ENCODE measurements at regions not wholly inside any gene's neighbourhood (a gene's known extent, or its start where the extent isn't known, plus 50 kb on each side); places are given as distances from the start of the nearest gene placed in this dataset.

- H3K36me3 Mint-ChIP-seq (ENCODE audit: low read depth): peaks cover 2% of the 10 kb centered on the region
- H3K9me3 ChIP-seq (ENCODE audit: control insufficient read depth, low read length, poor library complexity, severe bottlenecking): no peaks in the 10 kb centered on the region
- no peak for DNase-seq
- peaks cover 11% of the 10 kb centered on the region for H3K4me1 Mint-ChIP-seq
- H3K27ac Mint-ChIP-seq: no peak overlapping the region
- H3K27me3 Mint-ChIP-seq: peaks cover 74% of the 10 kb centered on the region
- ATAC-seq: no peak
- no peak overlapping the region for H3K4me3 Mint-ChIP-seq
These were observed 56.9 kb upstream of the SIMC1 start for GRCh38 chr5:176181271-176181855.

DNA sequence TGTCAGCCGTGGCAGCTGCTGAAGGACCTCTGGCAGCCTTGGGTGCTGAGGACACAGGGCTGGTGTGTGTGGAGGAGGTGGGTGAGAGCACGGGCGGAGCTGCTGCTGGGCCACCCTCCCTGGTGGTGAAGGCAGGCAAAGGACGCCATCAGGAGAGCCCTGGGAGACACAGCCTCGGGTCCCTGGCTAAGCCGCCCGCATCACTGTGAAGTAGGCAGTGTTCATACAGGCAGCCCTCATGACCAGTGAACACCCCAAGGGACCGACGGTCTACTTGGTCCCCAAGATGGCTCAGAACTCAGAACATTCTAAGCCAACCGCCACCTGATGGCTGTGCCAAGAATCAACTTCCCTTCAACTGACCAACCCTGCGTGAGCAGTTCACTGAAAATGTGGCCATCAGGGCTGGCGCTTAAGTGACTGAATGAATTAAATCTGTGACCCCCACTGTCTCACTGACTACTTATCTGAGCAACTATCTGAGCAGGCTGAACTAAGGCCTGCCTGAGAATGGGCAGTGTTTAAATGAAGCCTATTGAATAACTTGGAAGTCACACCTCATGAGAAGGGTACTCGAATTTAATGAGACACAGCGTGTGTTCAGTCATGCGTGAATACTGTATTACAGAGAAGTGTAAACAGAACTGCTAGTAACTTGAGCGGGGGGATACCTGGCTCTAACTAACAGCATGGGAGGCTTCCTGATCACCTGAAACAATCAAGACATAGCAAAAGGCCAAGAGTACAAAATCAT lies 54.7 kb upstream of the SIMC1 start:
- H3K27ac Mint-ChIP-seq: no peak overlapping the region
- ATAC-seq (no peak), DNase-seq (no peak)
- H3K4me3 Mint-ChIP-seq: no peak overlapping the region
- no peaks in the 10 kb centered on the region for H3K9me3 ChIP-seq (ENCODE audit: control insufficient read depth, low read length, poor library complexity, severe bottlenecking)
- peaks cover 9% of the 10 kb centered on the region for H3K4me1 Mint-ChIP-seq
- H3K36me3 Mint-ChIP-seq (ENCODE audit: low read depth): peaks cover 2% of the 10 kb centered on the region
- H3K27me3 Mint-ChIP-seq: peaks cover 64% of the 10 kb centered on the region

DNA sequence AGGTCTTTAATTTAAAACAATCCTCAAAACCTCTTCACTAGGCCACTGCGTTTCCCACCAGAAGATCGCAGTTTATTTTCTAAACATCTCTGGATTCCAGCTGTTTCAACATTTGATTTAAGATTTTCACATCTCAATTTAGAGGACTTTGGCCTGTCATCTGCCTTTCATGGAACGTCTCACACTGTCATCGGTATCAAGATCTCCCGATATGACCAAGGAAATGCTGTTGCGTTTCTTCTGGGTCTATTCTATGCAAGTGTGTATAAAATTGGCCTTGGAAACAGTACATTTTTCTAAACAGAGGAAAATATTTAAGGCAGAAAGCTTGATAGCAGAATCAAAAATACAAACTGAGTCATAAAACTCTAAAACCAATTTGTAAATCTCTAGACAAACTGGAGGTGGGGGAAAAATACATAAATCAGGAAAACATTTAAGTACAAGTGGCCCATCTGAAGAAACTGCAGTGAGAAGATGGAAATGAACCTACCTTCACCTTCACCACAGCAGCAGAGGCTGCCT lies 53.6 kb upstream of the SIMC1 start:
- Mint-ChIP-seq H3K27me3 (peaks cover 55% of the 10 kb centered on the region), H3K27ac (no peak overlapping the region), H3K4me1 (peaks cover 9% of the 10 kb centered on the region), H3K36me3 (ENCODE audit: low read depth) (peaks cover 2% of the 10 kb centered on the region), H3K4me3 (no peak overlapping the region)
- H3K9me3 ChIP-seq (ENCODE audit: control insufficient read depth, low read length, poor library complexity, severe bottlenecking): no peaks in the 10 kb centered on the region
- ATAC-seq (no peak), DNase-seq (no peak)

DNA sequence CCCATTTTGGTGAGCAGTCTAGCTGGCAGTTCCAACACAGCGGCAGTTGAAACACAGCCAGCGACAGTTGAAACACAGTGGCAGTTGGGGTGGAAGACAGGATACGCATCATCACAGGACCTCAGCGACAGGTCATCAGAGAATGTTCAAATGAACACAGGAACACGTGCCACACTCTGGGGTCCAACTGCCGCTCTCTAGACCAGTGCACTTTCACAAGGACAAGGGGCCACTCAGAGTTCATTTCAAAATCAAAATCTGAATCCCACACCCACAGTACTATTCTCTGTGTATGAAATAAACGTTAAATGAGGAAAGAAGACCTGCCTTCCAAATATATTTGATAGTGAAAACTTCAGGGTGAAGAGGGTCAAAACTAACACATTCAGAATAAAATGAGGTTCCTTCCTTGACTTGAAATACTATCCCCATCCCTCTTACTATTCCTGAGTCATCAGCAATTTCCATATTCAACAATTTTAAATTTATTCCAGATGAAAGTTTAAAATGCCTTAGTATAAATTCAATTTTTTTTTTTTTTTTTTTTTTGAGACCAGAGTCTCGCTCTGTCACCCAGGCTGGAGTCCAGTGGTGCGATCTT lies 53.0 kb upstream of the SIMC1 start:
- Mint-ChIP-seq H3K4me1 (peaks cover 5% of the 10 kb centered on the region), H3K4me3 (no peak overlapping the region), H3K27ac (no peak overlapping the region), H3K36me3 (ENCODE audit: low read depth) (no peaks in the 10 kb centered on the region), H3K27me3 (peaks cover 50% of the 10 kb centered on the region)
- no peak for ATAC-seq
- no peak for DNase-seq
- H3K9me3 ChIP-seq (ENCODE audit: control insufficient read depth, low read length, poor library complexity, severe bottlenecking): no peaks in the 10 kb centered on the region

DNA sequence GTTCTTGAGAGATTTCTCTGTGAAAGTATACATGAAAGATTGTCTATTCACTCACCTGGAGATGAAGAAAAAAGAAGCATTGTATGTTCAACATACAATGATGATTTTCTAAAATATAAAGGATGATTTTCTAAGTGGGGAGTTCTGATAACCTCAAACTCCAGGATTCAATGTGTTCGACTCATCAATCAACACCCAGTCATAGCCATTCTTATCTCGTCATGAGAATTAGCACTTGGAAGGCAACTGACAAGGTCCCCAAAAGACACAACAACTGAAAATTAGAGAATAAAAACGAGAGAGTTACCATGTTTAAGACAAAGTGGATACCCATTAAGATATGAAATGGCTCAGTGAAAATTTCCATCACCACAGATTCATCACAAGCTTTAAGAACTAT lies 52.1 kb upstream of the SIMC1 start:
- no peak for DNase-seq
- H3K9me3 ChIP-seq (ENCODE audit: control insufficient read depth, low read length, poor library complexity, severe bottlenecking): no peaks in the 10 kb centered on the region
- H3K4me3 Mint-ChIP-seq: no peak overlapping the region
- no peaks in the 10 kb centered on the region for H3K36me3 Mint-ChIP-seq (ENCODE audit: low read depth)
- peaks cover 3% of the 10 kb centered on the region for H3K4me1 Mint-ChIP-seq
- no peak overlapping the region for H3K27ac Mint-ChIP-seq
- peaks cover 41% of the 10 kb centered on the region for H3K27me3 Mint-ChIP-seq
- no peak for ATAC-seq

GRCh38 chr5:176187276-176188062 lies 50.8 kb upstream of the SIMC1 start:
- DNase-seq (no peak), ATAC-seq (no peak)
- no peaks in the 10 kb centered on the region for H3K4me1 Mint-ChIP-seq
- peaks cover 27% of the 10 kb centered on the region for H3K27me3 Mint-ChIP-seq
- no peaks in the 10 kb centered on the region for H3K9me3 ChIP-seq (ENCODE audit: control insufficient read depth, low read length, poor library complexity, severe bottlenecking)
- no peak overlapping the region for H3K27ac Mint-ChIP-seq
- no peaks in the 10 kb centered on the region for H3K36me3 Mint-ChIP-seq (ENCODE audit: low read depth)
- H3K4me3 Mint-ChIP-seq: no peak overlapping the region

DNA sequence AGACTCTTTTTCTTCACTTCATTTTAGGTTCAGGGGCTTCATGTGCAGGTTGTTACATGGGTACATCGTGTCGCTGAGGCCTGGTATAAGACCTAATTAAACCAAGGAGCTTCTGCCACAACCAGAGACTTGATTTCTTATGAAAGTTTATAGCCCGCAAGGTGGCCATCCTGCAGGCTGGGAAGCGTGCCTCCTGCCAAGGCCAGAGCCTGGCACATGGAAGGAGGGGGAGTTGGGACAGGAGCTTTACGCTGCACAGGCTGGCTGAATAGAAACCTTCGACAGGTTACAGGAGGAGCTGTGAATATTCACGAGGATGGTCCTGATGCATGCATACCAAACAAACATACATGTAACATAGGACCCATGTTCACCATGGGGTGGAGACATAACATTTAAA lies 50.1 kb upstream of the SIMC1 start:
- H3K4me3 Mint-ChIP-seq: no peak overlapping the region
- DNase-seq (no peak), ATAC-seq (no peak)
- H3K27ac Mint-ChIP-seq: no peak overlapping the region
- no peaks in the 10 kb centered on the region for H3K36me3 Mint-ChIP-seq (ENCODE audit: low read depth)
- no peaks in the 10 kb centered on the region for H3K9me3 ChIP-seq (ENCODE audit: control insufficient read depth, low read length, poor library complexity, severe bottlenecking)
- no peaks in the 10 kb centered on the region for H3K4me1 Mint-ChIP-seq
- H3K27me3 Mint-ChIP-seq: peaks cover 21% of the 10 kb centered on the region
